ENCODE measurements at regions not wholly inside any gene's neighbourhood (a gene's known extent, or its start where the extent isn't known, plus 50 kb on each side); places are given as distances from the start of the nearest gene placed in this dataset.

DNA sequence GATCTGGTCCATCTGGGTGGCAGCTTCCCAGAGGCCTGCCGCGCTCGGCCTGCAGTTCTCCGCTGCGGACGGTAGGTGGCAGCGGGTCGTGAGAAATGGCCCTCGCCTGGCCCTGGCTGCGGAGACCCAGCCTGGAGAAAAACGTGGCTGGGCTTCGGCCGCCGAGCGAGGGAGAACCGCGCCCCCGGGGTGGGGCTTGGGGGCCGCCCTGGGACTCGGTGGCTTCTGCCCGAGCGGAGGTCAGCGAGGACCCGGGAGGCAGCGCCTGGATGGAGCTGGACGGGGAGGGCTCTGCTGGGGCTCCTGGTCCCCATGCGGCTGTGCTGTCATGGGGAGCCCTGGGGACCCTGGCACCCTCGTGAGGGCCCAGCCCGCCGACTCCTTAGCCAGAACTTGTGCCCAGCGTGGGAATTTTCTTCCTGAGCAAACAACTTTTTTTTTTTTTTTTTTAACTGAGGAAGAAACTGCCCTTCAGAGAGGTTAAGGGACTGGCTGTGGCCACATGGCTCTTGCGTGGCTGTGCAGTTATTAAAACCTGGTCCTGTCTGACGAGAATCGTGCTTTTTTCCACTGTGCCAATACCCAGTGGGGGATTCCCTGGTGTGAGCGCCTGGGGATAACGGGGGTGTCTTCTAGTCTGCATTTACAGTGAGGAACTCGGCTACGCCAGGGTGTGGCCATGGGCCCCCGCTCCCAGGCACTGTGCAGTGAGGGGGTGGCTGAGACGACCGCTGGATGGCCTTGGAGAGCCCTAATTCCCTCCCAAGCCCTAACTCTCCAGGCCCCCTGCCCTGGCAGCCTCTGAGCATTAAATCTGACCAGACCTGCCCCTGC, 535.6 kb downstream of the INSC start (continued):
- TF ChIP-seq MAF1 (CRISPR knock-in tag; IDR thresholded peaks at IDR 0.05; ENCODE audit: borderline replicate concordance) (peak; percentile 81; the same call in 1 of the 2 replicates), MXD4 (CRISPR knock-in tag; IDR thresholded peaks at IDR 0.05) (0 out of 2 replicates have a peak, but pooled peaks have one; percentile 74), SRSF1 (optimal IDR thresholded peaks at IDR 0.05; ENCODE audit: low read depth, low read length) (peak; percentile 95), DNMT3B (CRISPR knock-in tag; conservative IDR thresholded peaks at IDR 0.05) (0 out of 2 replicates have a peak, but pooled peaks have one; percentile 46), CHD2 (IDR thresholded peaks at IDR 0.05; ENCODE audit: low read depth, low read length) (no peak), FOXA1 (IDR thresholded peaks at IDR 0.05) (no peak), FOXA1 (CRISPR knock-in tag; IDR thresholded peaks at IDR 0.05) (0 out of 2 replicates have a peak, but pooled peaks have one; percentile 28), AGO1 (IDR thresholded peaks at IDR 0.05; ENCODE audit: low read depth, low read length, poor library complexity, severe bottlenecking) (peak; percentile 62), AHR (CRISPR knock-in tag; IDR thresholded peaks at IDR 0.05) (peak; percentile 65; the same call in 1 of the 2 replicates), MZF1 (CRISPR knock-in tag; IDR thresholded peaks at IDR 0.05; ENCODE audit: borderline replicate concordance) (no peak), U2AF1 (optimal IDR thresholded peaks at IDR 0.05; ENCODE audit: low read depth, low read length) (no peak), ZNF18 (CRISPR knock-in tag; IDR thresholded peaks at IDR 0.05; ENCODE audit: insufficient replicate concordance) (peak; percentile 41), IKZF1 (IDR thresholded peaks at IDR 0.05) (no peak), CC2D1A (CRISPR knock-in tag; IDR thresholded peaks at IDR 0.05) (no peak), JDP2 (CRISPR knock-in tag; IDR thresholded peaks at IDR 0.05; ENCODE audit: borderline replicate concordance) (no peak), SMARCC2 (IDR thresholded peaks at IDR 0.05) (no peak), TAF15 (IDR thresholded peaks at IDR 0.05; ENCODE audit: low read depth, low read length, poor library complexity, severe bottlenecking) (peak; percentile 51), TGIF2 (CRISPR knock-in tag; IDR thresholded peaks at IDR 0.05) (peak; percentile 59; the same call in 1 of the 2 replicates), KLF16 (CRISPR knock-in tag; IDR thresholded peaks at IDR 0.05) (peak in 1 of 2 experiments; percentile 83; a peak in 1 of 4 replicates), ZNF709 (CRISPR knock-in tag; IDR thresholded peaks at IDR 0.05) (no peak), JARID2 (CRISPR knock-in tag; IDR thresholded peaks at IDR 0.05; ENCODE audit: insufficient replicate concordance) (no peak)
- TF ChIP-seq, protein P1, sequence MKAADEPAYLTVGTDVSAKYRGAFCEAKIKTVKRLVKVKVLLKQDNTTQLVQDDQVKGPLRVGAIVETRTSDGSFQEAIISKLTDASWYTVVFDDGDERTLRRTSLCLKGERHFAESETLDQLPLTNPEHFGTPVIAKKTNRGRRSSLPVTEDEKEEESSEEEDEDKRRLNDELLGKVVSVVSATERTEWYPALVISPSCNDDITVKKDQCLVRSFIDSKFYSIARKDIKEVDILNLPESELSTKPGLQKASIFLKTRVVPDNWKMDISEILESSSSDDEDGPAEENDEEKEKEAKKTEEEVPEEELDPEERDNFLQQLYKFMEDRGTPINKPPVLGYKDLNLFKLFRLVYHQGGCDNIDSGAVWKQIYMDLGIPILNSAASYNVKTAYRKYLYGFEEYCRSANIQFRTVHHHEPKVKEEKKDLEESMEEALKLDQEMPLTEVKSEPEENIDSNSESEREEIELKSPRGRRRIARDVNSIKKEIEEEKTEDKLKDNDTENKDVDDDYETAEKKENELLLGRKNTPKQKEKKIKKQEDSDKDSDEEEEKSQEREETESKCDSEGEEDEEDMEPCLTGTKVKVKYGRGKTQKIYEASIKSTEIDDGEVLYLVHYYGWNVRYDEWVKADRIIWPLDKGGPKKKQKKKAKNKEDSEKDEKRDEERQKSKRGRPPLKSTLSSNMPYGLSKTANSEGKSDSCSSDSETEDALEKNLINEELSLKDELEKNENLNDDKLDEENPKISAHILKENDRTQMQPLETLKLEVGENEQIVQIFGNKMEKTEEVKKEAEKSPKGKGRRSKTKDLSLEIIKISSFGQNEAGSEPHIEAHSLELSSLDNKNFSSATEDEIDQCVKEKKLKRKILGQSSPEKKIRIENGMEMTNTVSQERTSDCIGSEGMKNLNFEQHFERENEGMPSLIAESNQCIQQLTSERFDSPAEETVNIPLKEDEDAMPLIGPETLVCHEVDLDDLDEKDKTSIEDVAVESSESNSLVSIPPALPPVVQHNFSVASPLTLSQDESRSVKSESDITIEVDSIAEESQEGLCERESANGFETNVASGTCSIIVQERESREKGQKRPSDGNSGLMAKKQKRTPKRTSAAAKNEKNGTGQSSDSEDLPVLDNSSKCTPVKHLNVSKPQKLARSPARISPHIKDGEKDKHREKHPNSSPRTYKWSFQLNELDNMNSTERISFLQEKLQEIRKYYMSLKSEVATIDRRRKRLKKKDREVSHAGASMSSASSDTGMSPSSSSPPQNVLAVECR (CRISPR knock-in tag; IDR thresholded peaks at IDR 0.05; ENCODE audit: borderline replicate concordance), result peak; percentile 61; the same call in 1 of the 2 replicates
- TF ChIP-seq, protein P2, sequence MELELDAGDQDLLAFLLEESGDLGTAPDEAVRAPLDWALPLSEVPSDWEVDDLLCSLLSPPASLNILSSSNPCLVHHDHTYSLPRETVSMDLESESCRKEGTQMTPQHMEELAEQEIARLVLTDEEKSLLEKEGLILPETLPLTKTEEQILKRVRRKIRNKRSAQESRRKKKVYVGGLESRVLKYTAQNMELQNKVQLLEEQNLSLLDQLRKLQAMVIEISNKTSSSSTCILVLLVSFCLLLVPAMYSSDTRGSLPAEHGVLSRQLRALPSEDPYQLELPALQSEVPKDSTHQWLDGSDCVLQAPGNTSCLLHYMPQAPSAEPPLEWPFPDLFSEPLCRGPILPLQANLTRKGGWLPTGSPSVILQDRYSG (CRISPR knock-in tag; IDR thresholded peaks at IDR 0.05), result 0 out of 2 replicates have a peak, but pooled peaks have one; percentile 34
